AG10803 (cell line): ENCODE measurements at regions not wholly inside any gene's neighbourhood (a gene's known extent, or its start where the extent isn't known, plus 50 kb on each side); places are given as distances from the start of the nearest gene placed in this dataset.
A peak's percentile ranks its signal among the peaks of the same experiment; 100 is the strongest.

Experiments
- DNase-seq: peaks from one replicate; pipeline ENCODE4 v3.0.0; 2010; ENCODE audit warnings: low read depth
- H3K4me3 ChIP-seq: 2 replicates; pipeline ENCODE4 v1.5.1; 2011; ENCODE audit warnings: mild to moderate bottlenecking, low read length, control low read depth
- TF ChIP-seq, protein P1 (sequence below): conservative IDR thresholded peaks from 2 replicates; pipeline ENCODE4 v1.5.1; 2011; ENCODE audit warnings: mild to moderate bottlenecking, low read length, control low read depth, inconsistent platforms

- DNase-seq, result no peak
- H3K4me3 ChIP-seq, result no peak overlapping the region
- TF ChIP-seq, protein P1, sequence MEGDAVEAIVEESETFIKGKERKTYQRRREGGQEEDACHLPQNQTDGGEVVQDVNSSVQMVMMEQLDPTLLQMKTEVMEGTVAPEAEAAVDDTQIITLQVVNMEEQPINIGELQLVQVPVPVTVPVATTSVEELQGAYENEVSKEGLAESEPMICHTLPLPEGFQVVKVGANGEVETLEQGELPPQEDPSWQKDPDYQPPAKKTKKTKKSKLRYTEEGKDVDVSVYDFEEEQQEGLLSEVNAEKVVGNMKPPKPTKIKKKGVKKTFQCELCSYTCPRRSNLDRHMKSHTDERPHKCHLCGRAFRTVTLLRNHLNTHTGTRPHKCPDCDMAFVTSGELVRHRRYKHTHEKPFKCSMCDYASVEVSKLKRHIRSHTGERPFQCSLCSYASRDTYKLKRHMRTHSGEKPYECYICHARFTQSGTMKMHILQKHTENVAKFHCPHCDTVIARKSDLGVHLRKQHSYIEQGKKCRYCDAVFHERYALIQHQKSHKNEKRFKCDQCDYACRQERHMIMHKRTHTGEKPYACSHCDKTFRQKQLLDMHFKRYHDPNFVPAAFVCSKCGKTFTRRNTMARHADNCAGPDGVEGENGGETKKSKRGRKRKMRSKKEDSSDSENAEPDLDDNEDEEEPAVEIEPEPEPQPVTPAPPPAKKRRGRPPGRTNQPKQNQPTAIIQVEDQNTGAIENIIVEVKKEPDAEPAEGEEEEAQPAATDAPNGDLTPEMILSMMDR, result no peak
These were observed 92.0 kb upstream of the SMARCAD1 start for GRCh38 chr4:94115687-94116086.

DNA sequence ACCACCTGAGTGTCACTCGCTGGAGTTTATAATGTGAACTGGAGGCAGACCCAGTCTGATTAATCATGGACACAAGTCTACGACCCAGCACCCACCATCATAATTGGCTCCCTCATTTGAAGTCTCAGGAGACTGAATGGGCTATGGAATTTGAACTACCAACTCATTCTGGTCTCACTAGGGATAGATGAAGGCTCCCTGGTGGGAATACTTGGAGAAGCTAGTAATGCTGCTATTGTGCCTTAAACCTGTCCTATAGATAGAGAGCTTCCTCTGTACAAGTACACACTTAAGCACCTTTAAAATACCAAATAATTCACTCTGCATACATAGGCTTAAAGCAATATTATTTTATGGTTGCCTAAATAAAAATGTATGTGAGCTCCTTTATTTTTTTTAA lies 90.8 kb upstream of the SMARCAD1 start:
- no peak for DNase-seq
- H3K4me3 ChIP-seq, result no peak overlapping the region
- TF ChIP-seq, protein P1, result no peak

DNA sequence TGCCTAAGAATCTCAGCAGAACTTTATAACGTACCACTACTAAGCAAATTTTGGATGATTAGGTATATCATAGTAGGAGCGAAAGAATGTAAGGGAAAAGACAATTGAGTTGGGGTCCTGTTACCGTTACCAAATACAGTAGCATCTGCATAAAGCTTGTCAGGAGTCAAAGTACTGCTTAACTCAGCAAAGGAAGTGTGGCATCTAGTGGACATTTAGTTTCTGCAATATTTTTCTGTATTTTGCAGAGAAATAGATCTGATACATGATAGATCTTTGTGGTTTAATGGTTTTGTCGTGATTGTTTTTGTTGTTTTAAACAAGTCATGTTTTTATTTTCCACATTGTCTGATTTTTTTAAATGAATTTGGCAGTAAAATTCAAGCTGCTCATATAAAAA lies 81.0 kb upstream of the SMARCAD1 start:
- TF ChIP-seq, protein P1, result peak; percentile 13
- no peak for DNase-seq
- no peak overlapping the region for H3K4me3 ChIP-seq

GRCh38 chr4:94127707-94128328 lies 79.8 kb upstream of the SMARCAD1 start:
- TF ChIP-seq, protein P1, result peak; percentile 55
- H3K4me3 ChIP-seq, result no peak overlapping the region
- peak; percentile 23 for DNase-seq

DNA sequence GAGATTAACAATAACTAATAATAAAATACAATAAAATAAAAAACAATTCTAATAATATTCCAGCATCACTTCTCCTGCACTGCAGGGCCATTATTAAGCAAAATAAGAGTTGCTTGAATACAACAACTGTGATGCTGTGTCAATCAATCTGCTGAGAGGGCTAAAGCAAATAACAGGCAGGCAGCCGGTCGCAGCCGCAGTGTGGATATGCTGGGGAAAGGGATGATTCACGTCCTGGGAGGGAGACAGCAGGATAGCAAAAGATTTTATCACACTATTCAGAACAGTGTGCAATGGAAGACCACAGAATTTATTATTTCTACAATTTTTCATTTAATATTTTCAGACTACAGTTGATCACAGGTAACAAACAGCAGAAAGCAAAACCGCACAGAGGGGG lies 76.5 kb upstream of the SMARCAD1 start:
- TF ChIP-seq, protein P1, result no peak
- DNase-seq, result no peak

GRCh38 chr4:94135701-94136100 lies 72.0 kb upstream of the SMARCAD1 start:
- DNase-seq, result no peak
- no peak overlapping the region for H3K4me3 ChIP-seq
- TF ChIP-seq, protein P1, result no peak

More for the DNA sequence above, 76.5 kb upstream of the SMARCAD1 start:
- no peak overlapping the region for H3K4me3 ChIP-seq

GRCh38 chr4:94139931-94140612 lies 67.6 kb upstream of the SMARCAD1 start:
- TF ChIP-seq, protein P1, result no peak
- no peak for DNase-seq
- no peak overlapping the region for H3K4me3 ChIP-seq
